Body of pancreas (tissue), 4 donors: ENCODE measurements at regions not wholly inside any gene's neighbourhood (a gene's known extent, or its start where the extent isn't known, plus 50 kb on each side); places are given as distances from the start of the nearest gene placed in this dataset.

Experiments used
- CTCF ChIP-seq, 7 experiments: fragments of 450-650 bp in 4 of 7; fragments of 200-600 bp in 3 of 7; sonication (generic) in 3 of 7; IDR thresholded peaks; one replicate each; pipeline ENCODE4 v1.5.1; 2016 to 2019; ENCODE audit warnings: antibody characterized with exemption in 7 of 7
- POLR2A ChIP-seq, 3 donors: fragments of 450-650 bp; IDR thresholded peaks; one replicate each; pipeline ENCODE4 v1.6.1; 2016; ENCODE audit warnings: antibody characterized with exemption in 3 of 3, mild to moderate bottlenecking in 2 of 3

- TF ChIP-seq POLR2A (IDR thresholded peaks at IDR 0.05) (no peak), CTCF (IDR thresholded peaks at IDR 0.05) (no peak)
Observed at GRCh38 chr3:177263615-177264368, 66.5 kb upstream of the TBL1XR1 start.
